Activated CD8-positive, alpha-beta T cell treated with anti-CD3 and anti-CD28 coated beads for 36 hours (primary cell): ENCODE measurements at regions not wholly inside any gene's neighbourhood (a gene's known extent, or its start where the extent isn't known, plus 50 kb on each side); places are given as distances from the start of the nearest gene placed in this dataset.
"Not testable (repeated sequence)": the region's sequence is repeated elsewhere in the genome, so short reads cannot be mapped to it uniquely, and the experiment has no call there.

Source experiments
- ATAC-seq: fragments of 200-7000 bp; cut with Tn5 transposase; one replicate; pipeline ENCODE4 v1.10.0; 2021; ENCODE audit warnings: mild to moderate bottlenecking, moderate library complexity
- CTCF ChIA-PET: fragments of 350-600 bp; sonication (Branson Sonifier 250); formaldehyde crosslinking; loops from one replicate; lab custom pipeline; 2021; ENCODE audit warnings: antibody characterized with exemption; lab: Charles Lee
- POLR2A ChIA-PET: fragments of 350-600 bp; sonication (Branson Sonifier 250); formaldehyde crosslinking; loops from one replicate; lab custom pipeline; 2021; ENCODE audit warnings: antibody characterized with exemption; lab: Charles Lee
- DNase-seq: peaks from one replicate; pipeline ENCODE4 v3.0.0-alpha.2; 2020
- H3K27ac Mint-ChIP-seq: one replicate; pipeline ENCODE4 v1.8.0; 2021; ENCODE audit warnings: mild to moderate bottlenecking, mixed read lengths
- H3K27me3 Mint-ChIP-seq: one replicate; pipeline ENCODE4 v1.8.0; 2021; ENCODE audit warnings: mixed read lengths
- H3K36me3 Mint-ChIP-seq: one replicate; pipeline ENCODE4 v1.8.0; 2021; ENCODE audit warnings: low read depth, mixed read lengths
- H3K4me1 Mint-ChIP-seq: one replicate; pipeline ENCODE4 v1.8.0; 2021; ENCODE audit warnings: low read depth, mixed read lengths
- H3K4me3 Mint-ChIP-seq: one replicate; pipeline ENCODE4 v1.8.0; 2021; ENCODE audit warnings: mild to moderate bottlenecking, moderate library complexity, mixed read lengths
- H3K9me3 Mint-ChIP-seq: one replicate; pipeline ENCODE4 v1.8.0; 2021; ENCODE audit warnings: mixed read lengths
- intact Hi-C: fragments of 100-400 bp; cut with micrococcal nuclease; formaldehyde crosslinking; loops from one replicate; pipeline ENCODE4 v1.10.0; 2022
- TF ChIP-seq, protein P1 (sequence below): fragments of 200-600 bp; IDR thresholded peaks from one replicate; pipeline ENCODE4 v1.8.0; 2022; ENCODE audit warnings: antibody characterized with exemption, mild to moderate bottlenecking

DNA sequence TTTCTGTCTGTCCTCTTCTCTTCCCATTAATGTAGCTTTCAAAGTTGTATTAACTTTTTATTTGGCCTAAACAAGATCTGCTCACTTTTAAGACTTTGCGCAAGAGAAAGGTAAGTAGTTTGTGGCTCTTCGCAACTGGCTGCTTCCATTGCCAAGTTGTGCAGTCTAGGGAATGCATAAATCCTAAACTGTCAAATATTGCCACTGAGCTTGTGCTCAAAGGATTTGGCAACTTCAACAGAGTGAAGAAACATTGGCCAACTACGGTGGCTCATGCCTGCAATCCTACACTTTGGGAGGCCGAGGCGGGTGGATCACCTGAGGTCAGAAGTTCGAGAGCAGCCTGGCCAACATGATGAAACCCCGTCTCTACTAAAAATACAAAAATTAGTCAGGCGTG lies 826.4 kb downstream of the EPHA4 start:
- no peak overlapping the region for H3K4me3 Mint-ChIP-seq
- ChIA-PET POLR2A (no interaction called here), CTCF (no interaction called here)
- DNase-seq: no peak
- H3K27ac Mint-ChIP-seq: no peak overlapping the region
- H3K36me3 Mint-ChIP-seq: no peaks in the 10 kb centered on the region
- no peaks in the 10 kb centered on the region for H3K27me3 Mint-ChIP-seq
- H3K4me1 Mint-ChIP-seq: no peaks in the 10 kb centered on the region
- intact Hi-C loops: no loop called here
- H3K9me3 Mint-ChIP-seq: no peaks in the 10 kb centered on the region
- TF ChIP-seq, protein P1, sequence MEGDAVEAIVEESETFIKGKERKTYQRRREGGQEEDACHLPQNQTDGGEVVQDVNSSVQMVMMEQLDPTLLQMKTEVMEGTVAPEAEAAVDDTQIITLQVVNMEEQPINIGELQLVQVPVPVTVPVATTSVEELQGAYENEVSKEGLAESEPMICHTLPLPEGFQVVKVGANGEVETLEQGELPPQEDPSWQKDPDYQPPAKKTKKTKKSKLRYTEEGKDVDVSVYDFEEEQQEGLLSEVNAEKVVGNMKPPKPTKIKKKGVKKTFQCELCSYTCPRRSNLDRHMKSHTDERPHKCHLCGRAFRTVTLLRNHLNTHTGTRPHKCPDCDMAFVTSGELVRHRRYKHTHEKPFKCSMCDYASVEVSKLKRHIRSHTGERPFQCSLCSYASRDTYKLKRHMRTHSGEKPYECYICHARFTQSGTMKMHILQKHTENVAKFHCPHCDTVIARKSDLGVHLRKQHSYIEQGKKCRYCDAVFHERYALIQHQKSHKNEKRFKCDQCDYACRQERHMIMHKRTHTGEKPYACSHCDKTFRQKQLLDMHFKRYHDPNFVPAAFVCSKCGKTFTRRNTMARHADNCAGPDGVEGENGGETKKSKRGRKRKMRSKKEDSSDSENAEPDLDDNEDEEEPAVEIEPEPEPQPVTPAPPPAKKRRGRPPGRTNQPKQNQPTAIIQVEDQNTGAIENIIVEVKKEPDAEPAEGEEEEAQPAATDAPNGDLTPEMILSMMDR: no peak
- no peak for ATAC-seq

DNA sequence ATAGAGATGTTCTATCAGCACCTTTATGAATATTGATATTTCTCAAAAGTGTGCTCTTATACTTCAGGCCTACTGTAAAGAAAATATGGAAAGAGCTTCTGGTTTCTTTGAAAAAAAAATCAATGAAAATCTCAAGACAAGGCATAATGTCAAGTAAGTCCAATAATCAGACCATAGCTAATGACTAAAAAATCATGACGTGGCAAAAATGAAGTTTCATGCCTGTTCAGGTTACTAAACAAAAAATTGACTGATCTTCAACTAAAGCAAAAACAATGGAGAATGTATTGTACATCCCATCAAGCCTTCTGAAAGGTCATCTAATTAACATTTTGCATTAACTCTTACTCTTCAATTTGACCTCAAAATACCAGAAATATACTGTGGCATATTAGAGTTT lies 824.4 kb downstream of the EPHA4 start:
- Mint-ChIP-seq H3K27ac (no peak overlapping the region), H3K4me1 (no peaks in the 10 kb centered on the region), H3K27me3 (no peaks in the 10 kb centered on the region), H3K9me3 (peaks cover 2% of the 10 kb centered on the region), H3K4me3 (no peak overlapping the region), H3K36me3 (no peaks in the 10 kb centered on the region)
- TF ChIP-seq, protein P1: no peak
- DNase-seq: no peak
- ChIA-PET CTCF (no interaction called here), POLR2A (no interaction called here)
- intact Hi-C loops: no loop called here
- ATAC-seq: no peak

DNA sequence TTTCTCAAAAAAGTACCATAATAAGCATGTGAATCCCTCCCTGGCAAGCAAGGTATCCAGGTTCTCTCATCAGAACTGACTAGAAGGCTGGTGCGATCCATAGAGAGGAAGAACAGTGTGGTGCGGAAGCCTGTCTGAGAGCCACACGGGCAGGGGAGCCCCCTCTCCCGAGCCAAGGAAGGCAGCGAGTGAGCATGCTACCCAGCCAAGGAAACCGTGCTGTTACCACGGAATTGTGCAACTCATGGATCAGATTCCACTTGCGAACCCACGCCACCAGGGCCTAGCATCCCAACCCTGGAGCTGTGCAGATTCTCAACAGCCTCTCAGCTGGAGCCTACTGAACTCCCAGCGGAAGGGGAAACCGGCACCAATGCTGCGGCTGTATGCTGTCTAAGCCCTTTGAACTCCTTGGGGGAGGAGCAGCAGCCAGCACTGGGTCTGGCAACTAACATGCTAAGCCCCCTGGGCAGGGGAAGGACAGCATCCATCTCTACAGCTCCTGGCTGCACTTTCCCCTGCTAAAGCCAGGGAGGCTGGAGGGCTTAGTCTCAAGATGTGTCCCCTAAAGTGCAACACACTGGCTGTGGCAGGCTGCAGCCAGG lies 823.1 kb downstream of the EPHA4 start:
- CTCF ChIA-PET: no interaction called here
- Mint-ChIP-seq H3K36me3 (no peaks in the 10 kb centered on the region), H3K9me3 (peaks cover 2% of the 10 kb centered on the region), H3K4me3 (no peak overlapping the region), H3K4me1 (no peaks in the 10 kb centered on the region), H3K27ac (no peak overlapping the region), H3K27me3 (no peaks in the 10 kb centered on the region)
- ATAC-seq (no peak), DNase-seq (no peak)
- POLR2A ChIA-PET: no interaction called here
- TF ChIP-seq, protein P1: no peak
- intact Hi-C loops: no loop called here

DNA sequence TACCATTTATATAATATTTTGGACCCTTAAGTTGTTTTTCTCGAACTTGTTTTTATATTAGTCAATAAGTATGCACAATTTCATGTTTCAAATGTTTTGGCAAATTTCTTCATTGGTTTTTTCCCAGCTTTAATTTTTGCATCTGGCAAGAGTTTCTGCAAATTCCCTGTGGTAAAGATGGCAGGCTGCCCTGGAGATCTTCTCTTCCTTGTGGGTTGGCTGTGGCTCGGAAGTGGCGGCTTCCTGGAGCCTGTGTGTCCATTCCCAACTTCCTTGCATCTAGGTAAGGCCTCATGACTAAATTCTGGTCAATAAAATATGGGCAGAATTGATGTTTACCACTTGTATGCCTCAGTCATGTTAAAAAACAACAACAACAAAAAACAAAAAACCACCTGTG lies 818.6 kb downstream of the EPHA4 start:
- POLR2A ChIA-PET: no interaction called here
- no peaks in the 10 kb centered on the region for H3K27me3 Mint-ChIP-seq
- no peaks in the 10 kb centered on the region for H3K36me3 Mint-ChIP-seq
- H3K4me3 Mint-ChIP-seq: no peak overlapping the region
- H3K4me1 Mint-ChIP-seq: no peaks in the 10 kb centered on the region
- intact Hi-C loops: no loop called here
- TF ChIP-seq, protein P1: no peak
- H3K9me3 Mint-ChIP-seq: peaks cover 2% of the 10 kb centered on the region
- ATAC-seq: no peak
- DNase-seq: no peak
- H3K27ac Mint-ChIP-seq: no peak overlapping the region
- CTCF ChIA-PET: no interaction called here

DNA sequence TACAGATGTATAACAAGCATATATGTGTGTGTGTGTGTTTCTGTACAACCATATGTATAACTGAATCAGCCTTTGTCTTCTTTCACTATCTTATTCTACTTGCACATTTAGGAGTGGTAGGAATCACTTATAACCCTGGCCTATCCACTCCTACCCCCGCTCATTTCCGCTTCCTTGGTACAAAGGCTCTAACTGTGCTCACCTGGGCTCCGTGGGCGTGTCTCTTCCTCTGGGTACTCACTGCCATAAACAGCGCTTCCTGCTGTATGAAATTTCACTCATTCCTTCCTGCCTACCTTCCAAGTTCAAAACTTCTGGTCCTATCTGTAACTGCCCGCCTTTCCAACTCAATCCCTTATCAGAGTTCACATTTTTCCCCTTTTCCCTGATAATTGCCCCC lies 815.5 kb downstream of the EPHA4 start:
- no peak for DNase-seq
- H3K4me1 Mint-ChIP-seq: no peaks in the 10 kb centered on the region
- intact Hi-C loops: no loop called here
- no peak overlapping the region for H3K4me3 Mint-ChIP-seq
- no peaks in the 10 kb centered on the region for H3K27me3 Mint-ChIP-seq
- no peaks in the 10 kb centered on the region for H3K36me3 Mint-ChIP-seq
- CTCF ChIA-PET: no interaction called here
- TF ChIP-seq, protein P1: no peak
- ATAC-seq: no peak
- POLR2A ChIA-PET: no interaction called here
- H3K27ac Mint-ChIP-seq: no peak overlapping the region
- peaks cover 3% of the 10 kb centered on the region for H3K9me3 Mint-ChIP-seq

DNA sequence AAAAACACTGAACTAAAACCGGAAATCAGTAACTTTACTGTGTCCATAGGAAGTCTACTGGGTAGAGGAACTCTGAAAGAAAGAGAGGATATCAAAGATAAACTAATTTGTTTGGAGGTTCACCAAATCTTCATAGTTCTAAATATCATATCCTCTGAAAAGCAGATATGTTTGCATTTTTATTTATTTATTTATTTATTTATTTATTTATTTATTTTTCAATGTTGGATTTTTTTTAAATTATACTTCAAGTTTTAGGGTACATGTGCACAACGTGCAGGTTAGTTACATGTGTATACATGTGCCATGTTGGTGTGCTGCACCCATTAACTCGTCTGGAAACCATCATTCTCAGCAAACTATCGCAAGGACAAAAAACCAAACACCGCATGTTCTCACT lies 813.7 kb downstream of the EPHA4 start:
- ATAC-seq, H3K4me1 Mint-ChIP-seq, CTCF ChIA-PET, DNase-seq, H3K4me3 Mint-ChIP-seq, H3K27ac Mint-ChIP-seq, intact Hi-C loops, H3K27me3 Mint-ChIP-seq, H3K9me3 Mint-ChIP-seq, H3K36me3 Mint-ChIP-seq, POLR2A ChIA-PET: not testable (repeated sequence)
